ENCODE measurements at regions not wholly inside any gene's neighbourhood (a gene's known extent, or its start where the extent isn't known, plus 50 kb on each side); places are given as distances from the start of the nearest gene placed in this dataset.

- TF ChIP-seq CTCF (IDR thresholded peaks at IDR 0.05; ENCODE audit: insufficient read depth, low read depth, low read length) (no peak), EZH2 (IDR thresholded peaks at IDR 0.05; ENCODE audit: insufficient read depth, low read length) (no peak)
Observed at GRCh38 chr12:123077298-123078119, 73.4 kb downstream of the PITPNM2 start.

All from astrocyte (in vitro differentiated cells and primary cell).